B cell (primary cell): ENCODE measurements at regions not wholly inside any gene's neighbourhood (a gene's known extent, or its start where the extent isn't known, plus 50 kb on each side); places are given as distances from the start of the nearest gene placed in this dataset.

Experiments used
- ATAC-seq: fragments of 200-7000 bp; cut with Tn5 transposase; one replicate; pipeline ENCODE4 v1.10.0; 2021; ENCODE audit warnings: low read depth, mild to moderate bottlenecking, moderate number of reproducible peaks, moderate library complexity
- CTCF ChIA-PET: fragments of 350-600 bp; sonication (Branson Sonifier 250); formaldehyde crosslinking; loops from one replicate; lab custom pipeline; 2021; ENCODE audit warnings: antibody characterized with exemption, inconsistent platforms; lab: Charles Lee
- POLR2A ChIA-PET: fragments of 350-600 bp; sonication (Branson Sonifier 250); formaldehyde crosslinking; loops from one replicate; lab custom pipeline; 2021; ENCODE audit warnings: antibody characterized with exemption; lab: Charles Lee
- DNase-seq: peaks from one replicate; pipeline ENCODE4 v3.0.0; 2013
- H2AFZ ChIP-seq: 2 replicates; pipeline ENCODE4 v1.6.1; 2012; ENCODE audit warnings: mild to moderate bottlenecking, low read depth, low read length; ENCODE audit not compliant: insufficient read depth, poor library complexity, severe bottlenecking
- H3K27ac ChIP-seq, 2 donors: 1 replicate in 1 of 2; 2 replicates in 1 of 2; pipeline ENCODE4 v1.5.1; 2012 to 2013; ENCODE audit warnings: low read length in 2 of 2, mild to moderate bottlenecking in 2 of 2, moderate library complexity in 1 of 2
- H3K27me3 ChIP-seq, 4 experiments: fragments of 200-600 bp in 1 of 4; sonication (generic) in 1 of 4; replicated peaks in 1 of 4; 1 replicate in 2 of 4; 2 replicates in 2 of 4; pipeline versions ENCODE4 v1.6.1 to v1.7.0; 2013 to 2016; ENCODE audit warnings: low read length in 3 of 4, mild to moderate bottlenecking in 2 of 4, mixed read lengths in 1 of 4, moderate library complexity in 1 of 4; ENCODE audit not compliant: insufficient read depth in 4 of 4, control insufficient read depth in 3 of 4; ENCODE audit errors: control extremely low read depth in 1 of 4
- H3K36me3 ChIP-seq, 2 experiments: replicated peaks in 1 of 2; 1 replicate in 1 of 2; 2 replicates in 1 of 2; pipeline versions ENCODE4 v1.6.1 to v1.7.1; 2013; ENCODE audit warnings: low read length in 1 of 2; ENCODE audit not compliant: insufficient read depth in 2 of 2, control insufficient read depth in 1 of 2; ENCODE audit errors: control extremely low read depth in 1 of 2, extremely low read depth in 1 of 2
- H3K4me1 ChIP-seq, 2 donors: fragments of 200-600 bp in 1 of 2; sonication (generic) in 1 of 2; 1 replicate in 1 of 2; 2 replicates in 1 of 2; pipeline versions ENCODE4 v1.5.1 to v1.6.1; 2013 to 2017; ENCODE audit warnings: low read length in 2 of 2; ENCODE audit not compliant: control insufficient read depth in 2 of 2, insufficient read depth in 2 of 2
- H3K4me2 ChIP-seq: replicated peaks from 2 replicates; pipeline ENCODE3; 2012; ENCODE audit warnings: mild to moderate bottlenecking, low read depth, low read length; ENCODE audit not compliant: poor library complexity, severe bottlenecking
- H3K4me3 ChIP-seq, 5 experiments: fragments of 200-600 bp in 1 of 5; sonication (generic) in 1 of 5; 1 replicate in 3 of 5; 2 replicates in 2 of 5; pipeline versions ENCODE4 v1.5.1 to v1.7.0; 2011 to 2016; ENCODE audit warnings: low read length in 4 of 5, mild to moderate bottlenecking in 4 of 5, low read depth in 2 of 5, control low read depth in 1 of 5, moderate library complexity in 1 of 5; ENCODE audit not compliant: insufficient read depth in 1 of 5; ENCODE audit errors: control extremely low read depth in 1 of 5, extremely low read depth in 1 of 5
- H3K79me2 ChIP-seq: fragments of 200-600 bp; sonication (generic); one replicate; pipeline ENCODE4 v1.6.0; 2016; ENCODE audit warnings: low read length; ENCODE audit not compliant: control insufficient read depth, insufficient read depth
- H3K9ac ChIP-seq: fragments of 200-600 bp; sonication (generic); 2 replicates; pipeline ENCODE4 v1.6.1; 2017; ENCODE audit warnings: mild to moderate bottlenecking, low read length, moderate library complexity
- H3K9me3 ChIP-seq, 3 donors: one replicate each; pipeline versions ENCODE4 v1.6.1 to v1.7.1; 2013; ENCODE audit warnings: low read length in 2 of 3; ENCODE audit not compliant: control insufficient read depth in 2 of 3, insufficient read depth in 1 of 3; ENCODE audit errors: control extremely low read depth in 1 of 3
- H4K20me1 ChIP-seq: 2 replicates; pipeline ENCODE4 v1.6.0; 2012; ENCODE audit warnings: mild to moderate bottlenecking, low read length; ENCODE audit not compliant: insufficient read depth, control insufficient read depth, poor library complexity, severe bottlenecking
- H3K27ac Mint-ChIP-seq: one replicate; pipeline ENCODE4 v1.8.0; 2021; ENCODE audit warnings: mixed read lengths
- H3K27me3 Mint-ChIP-seq: one replicate; pipeline ENCODE4 v1.8.0; 2021; ENCODE audit warnings: mixed read lengths
- H3K4me1 Mint-ChIP-seq: one replicate; pipeline ENCODE4 v1.8.0; 2021; ENCODE audit warnings: mixed read lengths
- H3K4me3 Mint-ChIP-seq: one replicate; pipeline ENCODE4 v1.8.0; 2021; ENCODE audit warnings: mixed read lengths
- H3K9me3 Mint-ChIP-seq: one replicate; pipeline ENCODE4 v1.8.0; 2022; ENCODE audit warnings: mixed read lengths; ENCODE audit not compliant: insufficient read depth
- CTCF ChIP-seq: fragments of 200-600 bp; IDR thresholded peaks from one replicate; pipeline ENCODE4 v1.8.0; 2022; ENCODE audit warnings: antibody characterized with exemption, mild to moderate bottlenecking
- EZH2 ChIP-seq: IDR thresholded peaks from 2 replicates; pipeline ENCODE4 v1.6.1; 2012; ENCODE audit warnings: borderline replicate concordance, low read depth, mild to moderate bottlenecking, moderate library complexity, low read length; ENCODE audit not compliant: insufficient read depth, poor library complexity, severe bottlenecking
- WGBS: methylation state at CpG from one replicate; pipeline ENCODE4 v1.1.5; 2013; ENCODE audit warnings: missing lambda C conversion rate; ENCODE audit not compliant: insufficient coverage; 5-methylcytosine and 5-hydroxymethylcytosine counted together
- intact Hi-C: fragments of 100-400 bp; cut with micrococcal nuclease; formaldehyde crosslinking; loops from one replicate; pipeline ENCODE4 v1.10.0; 2022

- Histone ChIP-seq H3K27me3 (no peaks in the 10 kb centered on the region), H3K79me2 (no peaks in the 10 kb centered on the region), H3K9me3 (no peaks in the 10 kb centered on the region), H3K4me1 (peaks cover 14% of the 10 kb centered on the region in 2 donors), H3K9ac (no peak overlapping the region), H3K4me3 (no peak overlapping the region), H3K36me3 (no peaks in the 10 kb centered on the region), H4K20me1 (no peaks in the 10 kb centered on the region), H3K4me2 (no peak overlapping the region), H3K27ac (no peak overlapping the region), H2AFZ (no peak overlapping the region)
- Mint-ChIP-seq H3K27me3 (no peaks in the 10 kb centered on the region), H3K4me1 (peaks cover 20% of the 10 kb centered on the region), H3K27ac (no peak overlapping the region), H3K9me3 (no peaks in the 10 kb centered on the region), H3K4me3 (no peak overlapping the region)
- TF ChIP-seq CTCF (no peak), EZH2 (no peak)
- no CpG with 5 or more reads among the region's 2 CpGs for WGBS
- DNase-seq (no peak), ATAC-seq (no peak)
- POLR2A ChIA-PET: no interaction called here
- CTCF ChIA-PET: no interaction called here
- intact Hi-C loops: no loop called here
Measured at GRCh38 chr5:158392753-158393152, 533.8 kb upstream of the CLINT1 start.

GRCh38 chr5:158390577-158390976 lies 531.6 kb upstream of the CLINT1 start:
- Histone ChIP-seq H3K4me3 (no peak overlapping the region), H3K4me1 (peaks cover 9 to 10% of the 10 kb centered on the region in 2 donors), H3K9ac (no peak overlapping the region), H3K27me3 (no peaks in the 10 kb centered on the region), H3K9me3 (peaks cover 0 to 1% (median 0%) of the 10 kb centered on the region in 3 donors), H4K20me1 (no peaks in the 10 kb centered on the region), H3K79me2 (no peaks in the 10 kb centered on the region), H2AFZ (no peak overlapping the region), H3K4me2 (no peak overlapping the region), H3K36me3 (no peaks in the 10 kb centered on the region), H3K27ac (no peak overlapping the region)
- CTCF ChIA-PET: interaction anchor here (0.5 kb wide), 1 partner anchor 127 kb away, joined by 3 read pairs; no protein-coding TSS in a partner anchor
- Mint-ChIP-seq H3K4me3 (no peak overlapping the region), H3K4me1 (peaks cover 15% of the 10 kb centered on the region), H3K9me3 (peaks cover 6% of the 10 kb centered on the region), H3K27ac (no peak overlapping the region), H3K27me3 (no peaks in the 10 kb centered on the region)
- peak; percentile 15 for DNase-seq
- POLR2A ChIA-PET: no interaction called here
- intact Hi-C loops: no loop called here
- TF ChIP-seq EZH2: no peak
- no peak for TF ChIP-seq CTCF
- no CpG with 5 or more reads among the region's 1 CpG for WGBS
- ATAC-seq: peak; percentile 49
